H9 (cell line): ENCODE measurements at regions not wholly inside any gene's neighbourhood (a gene's known extent, or its start where the extent isn't known, plus 50 kb on each side); places are given as distances from the start of the nearest gene placed in this dataset.
A peak's percentile ranks its signal among the peaks of the same experiment; 100 is the strongest.

Source experiments
- DNase-seq: peaks from one replicate; pipeline ENCODE4 v3.0.0-alpha.2; 2017
- H2AFZ ChIP-seq: one replicate; pipeline ENCODE4 v1.6.1; 2013; ENCODE audit warnings: mild to moderate bottlenecking, low read length, control low read depth, moderate library complexity
- H2AK5ac ChIP-seq: 2 replicates; pipeline ENCODE4 v1.6.1; 2013; ENCODE audit warnings: low read length, control low read depth, mixed read lengths; ENCODE audit not compliant: insufficient read length
- H2BK120ac ChIP-seq: one replicate; pipeline ENCODE4 v1.6.1; 2013; ENCODE audit warnings: low read depth, mild to moderate bottlenecking, low read length, control low read depth, inconsistent platforms; ENCODE audit not compliant: poor library complexity, severe bottlenecking
- H2BK12ac ChIP-seq: 2 replicates; pipeline ENCODE4 v1.6.1; 2013; ENCODE audit warnings: low read length, control low read depth, mixed read lengths, low read depth; ENCODE audit not compliant: insufficient read length
- H2BK15ac ChIP-seq: 2 replicates; pipeline ENCODE4 v1.6.1; 2013; ENCODE audit warnings: low read depth, low read length, control low read depth
- H2BK20ac ChIP-seq: one replicate; pipeline ENCODE4 v1.6.1; 2013; ENCODE audit warnings: low read depth, mild to moderate bottlenecking, low read length, control low read depth, inconsistent platforms; ENCODE audit not compliant: poor library complexity, severe bottlenecking
- H2BK5ac ChIP-seq: 2 replicates; pipeline ENCODE4 v1.6.1; 2013; ENCODE audit warnings: low read length, control low read depth, mixed read lengths; ENCODE audit not compliant: insufficient read length
- H3K14ac ChIP-seq: 2 replicates; pipeline ENCODE4 v1.6.1; 2013; ENCODE audit warnings: low read length, control low read depth; ENCODE audit not compliant: insufficient read depth
- H3K18ac ChIP-seq: 2 replicates; pipeline ENCODE4 v1.6.1; 2013; ENCODE audit warnings: low read depth, mild to moderate bottlenecking, mixed read lengths, low read length, control low read depth; ENCODE audit not compliant: insufficient read length
- H3K23ac ChIP-seq: 2 replicates; pipeline ENCODE4 v1.6.1; 2013; ENCODE audit warnings: low read length, control low read depth, mixed read lengths, low read depth; ENCODE audit not compliant: insufficient read length
- H3K23me2 ChIP-seq: 2 replicates; pipeline ENCODE4 v1.6.1; 2013; ENCODE audit warnings: low read depth, mild to moderate bottlenecking, mixed read lengths, low read length, control low read depth; ENCODE audit not compliant: insufficient read length, poor library complexity, severe bottlenecking
- H3K27ac ChIP-seq: 2 replicates; pipeline ENCODE4 v1.5.1; 2013; ENCODE audit warnings: low read length, control low read depth, mixed read lengths, low read depth; ENCODE audit not compliant: insufficient read length
- H3K27me3 ChIP-seq: 2 replicates; pipeline ENCODE4 v1.6.1; 2013; ENCODE audit warnings: low read length, control low read depth, inconsistent platforms; ENCODE audit not compliant: insufficient read depth
- H3K4ac ChIP-seq: 2 replicates; pipeline ENCODE4 v1.6.1; 2013; ENCODE audit warnings: low read depth, mild to moderate bottlenecking, control low read depth, inconsistent platforms, low read length, moderate library complexity
- H3K4me1 ChIP-seq: 2 replicates; pipeline ENCODE4 v1.6.1; 2013; ENCODE audit warnings: low read length, control low read depth, inconsistent platforms; ENCODE audit not compliant: insufficient read depth
- H3K4me2 ChIP-seq: 2 replicates; pipeline ENCODE4 v1.6.1; 2013; ENCODE audit warnings: low read length, control low read depth, mixed read lengths; ENCODE audit not compliant: insufficient read length, insufficient read depth
- H3K56ac ChIP-seq: 2 replicates; pipeline ENCODE4 v1.6.1; 2013; ENCODE audit warnings: low read depth, mild to moderate bottlenecking, mixed read lengths, low read length, control low read depth; ENCODE audit not compliant: insufficient read length
- H3K79me1 ChIP-seq: 2 replicates; pipeline ENCODE4 v1.6.1; 2013; ENCODE audit warnings: low read depth, mild to moderate bottlenecking, moderate library complexity, low read length, control low read depth, inconsistent platforms; ENCODE audit not compliant: insufficient read depth, poor library complexity, severe bottlenecking
- H3K79me2 ChIP-seq: 2 replicates; pipeline ENCODE4 v1.6.1; 2013; ENCODE audit warnings: low read length, control low read depth, inconsistent platforms; ENCODE audit not compliant: insufficient read depth
- H3K9ac ChIP-seq: 2 replicates; pipeline ENCODE4 v1.6.1; 2013; ENCODE audit warnings: low read length, control low read depth, mixed read lengths; ENCODE audit not compliant: insufficient read length; ENCODE audit errors: extremely low read depth
- H3K9me3 ChIP-seq: one replicate; pipeline ENCODE4 v1.6.1; 2013; ENCODE audit warnings: low read depth, low read length, inconsistent platforms; ENCODE audit not compliant: control insufficient read depth
- H3T11ph ChIP-seq: one replicate; pipeline ENCODE4 v1.6.1; 2013; ENCODE audit warnings: mild to moderate bottlenecking, low read length, control low read depth, inconsistent platforms
- H4K20me1 ChIP-seq: one replicate; pipeline ENCODE4 v1.6.1; 2013; ENCODE audit not compliant: control insufficient read depth, insufficient read length, insufficient read depth
- H4K5ac ChIP-seq: 2 replicates; pipeline ENCODE4 v1.6.1; 2013; ENCODE audit warnings: low read depth, mild to moderate bottlenecking, mixed read lengths, low read length, control low read depth; ENCODE audit not compliant: insufficient read length
- H4K8ac ChIP-seq: replicated peaks from 2 replicates; pipeline ENCODE4 v1.6.1; 2013; ENCODE audit warnings: low read length, control low read depth, mixed read lengths, low read depth; ENCODE audit not compliant: insufficient read length
- H4K91ac ChIP-seq: 2 replicates; pipeline ENCODE4 v1.6.1; 2013; ENCODE audit warnings: low read depth, mild to moderate bottlenecking, moderate library complexity, mixed read lengths, low read length, control low read depth; ENCODE audit not compliant: insufficient read length
- H3K27ac Mint-ChIP-seq, 3 experiments: 2 replicates in 2 of 3; 3 replicates in 1 of 3; pipeline ENCODE4 v1.8.0; 2020 to 2021; ENCODE audit warnings: mixed read lengths in 3 of 3, mild to moderate bottlenecking in 1 of 3, moderate library complexity in 1 of 3
- H3K27me3 Mint-ChIP-seq: 2 replicates; pipeline ENCODE4 v1.8.0; 2021; ENCODE audit warnings: low read depth, mild to moderate bottlenecking, moderate library complexity, mixed read lengths
- H3K36me3 Mint-ChIP-seq, 3 experiments: 2 replicates in 2 of 3; 3 replicates in 1 of 3; pipeline ENCODE4 v1.8.0; 2020 to 2021; ENCODE audit warnings: low read depth in 3 of 3, mixed read lengths in 3 of 3; ENCODE audit not compliant: insufficient read depth in 1 of 3
- H3K4me1 Mint-ChIP-seq, 2 experiments: 2 replicates each; pipeline ENCODE4 v1.8.0; 2020; ENCODE audit warnings: mixed read lengths in 2 of 2
- H3K4me3 Mint-ChIP-seq, 2 experiments: 2 replicates in 1 of 2; 3 replicates in 1 of 2; pipeline ENCODE4 v1.8.0; 2020 to 2021; ENCODE audit warnings: mild to moderate bottlenecking in 2 of 2, mixed read lengths in 2 of 2, moderate library complexity in 1 of 2
- H3K9me3 Mint-ChIP-seq, 2 experiments: 2 replicates in 1 of 2; 3 replicates in 1 of 2; pipeline ENCODE4 v1.8.0; 2020; ENCODE audit warnings: mild to moderate bottlenecking in 2 of 2, mixed read lengths in 2 of 2, moderate library complexity in 1 of 2
- CTCF ChIP-seq: fragments of 200-600 bp; sonication (generic); conservative IDR thresholded peaks from 3 replicates; pipeline ENCODE4 v1.8.0; 2021; ENCODE audit warnings: antibody characterized with exemption, mild to moderate bottlenecking

GRCh38 chr4:119785963-119786362, 157.4 kb upstream of the PDE5A start:
- Histone ChIP-seq H2BK5ac (no peak overlapping the region), H2BK12ac (no peak overlapping the region), H3K27me3 (no peaks in the 10 kb centered on the region), H3K56ac (no peak overlapping the region), H3K79me2 (no peaks in the 10 kb centered on the region), H3K9ac (no peak overlapping the region), H3T11ph (no peak overlapping the region), H2BK120ac (no peak overlapping the region), H4K20me1 (no peaks in the 10 kb centered on the region), H3K4me2 (no peak overlapping the region), H4K91ac (no peak overlapping the region), H3K4ac (no peak overlapping the region), H3K4me1 (no peaks in the 10 kb centered on the region), H4K5ac (no peak overlapping the region), H3K23me2 (no peaks in the 10 kb centered on the region), H4K8ac (no peak overlapping the region), H2BK15ac (no peak overlapping the region), H3K18ac (no peak overlapping the region), H3K79me1 (no peaks in the 10 kb centered on the region), H3K27ac (no peak overlapping the region), H3K9me3 (no peaks in the 10 kb centered on the region), H2AK5ac (no peak overlapping the region), H2AFZ (no peak overlapping the region), H3K23ac (no peak overlapping the region), H3K14ac (no peak overlapping the region), H2BK20ac (no peak overlapping the region)
- DNase-seq, result no peak
- no peak overlapping the region for H3K27ac Mint-ChIP-seq
- H3K36me3 Mint-ChIP-seq, result peaks cover 14 to 28% (median 16%) of the 10 kb centered on the region in 3 experiments
- peak; percentile 69 for TF ChIP-seq CTCF
- H3K27me3 Mint-ChIP-seq, result no peaks in the 10 kb centered on the region; the same call in none of the 2 replicates
- no peak overlapping the region for H3K4me3 Mint-ChIP-seq
- peaks cover 21 to 24% of the 10 kb centered on the region in 2 experiments for H3K9me3 Mint-ChIP-seq
- peaks cover 7 to 10% of the 10 kb centered on the region in 2 experiments for H3K4me1 Mint-ChIP-seq
